Activated CD4-positive, alpha-beta T cell treated with anti-CD3 and anti-CD28 coated beads for 4 hours (primary cell): ENCODE measurements at regions not wholly inside any gene's neighbourhood (a gene's known extent, or its start where the extent isn't known, plus 50 kb on each side); places are given as distances from the start of the nearest gene placed in this dataset.

Experiments
- DNase-seq, 2 donors: peaks; one replicate each; pipeline ENCODE4 v3.0.0-alpha.2; 2020

- no peak for DNase-seq
These were observed 225.0 kb upstream of the RAB6C start for GRCh38 chr2:129754421-129754820.

- no peak for DNase-seq
These were observed 224.6 kb upstream of the RAB6C start for GRCh38 chr2:129754831-129755230.

DNA sequence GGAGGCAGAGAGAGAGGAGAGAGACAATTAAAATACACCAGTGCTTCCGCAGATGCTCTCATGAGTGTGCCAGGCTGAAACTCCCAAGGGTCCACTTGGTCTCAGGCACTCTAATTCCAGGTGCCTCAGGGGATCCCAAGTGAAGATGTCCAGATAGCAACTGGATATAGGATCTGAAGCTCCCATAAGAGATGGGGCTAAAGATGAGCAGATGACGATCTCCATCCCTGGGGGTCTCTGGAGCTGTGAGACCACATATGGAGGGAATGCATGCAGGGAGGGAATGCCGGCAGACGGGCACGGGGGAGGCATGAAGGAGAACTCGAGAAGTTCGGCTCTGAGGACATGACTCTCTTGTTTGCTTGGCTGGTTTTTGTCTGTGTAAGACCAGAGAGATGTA lies 223.7 kb upstream of the RAB6C start:
- no peak for DNase-seq

DNA sequence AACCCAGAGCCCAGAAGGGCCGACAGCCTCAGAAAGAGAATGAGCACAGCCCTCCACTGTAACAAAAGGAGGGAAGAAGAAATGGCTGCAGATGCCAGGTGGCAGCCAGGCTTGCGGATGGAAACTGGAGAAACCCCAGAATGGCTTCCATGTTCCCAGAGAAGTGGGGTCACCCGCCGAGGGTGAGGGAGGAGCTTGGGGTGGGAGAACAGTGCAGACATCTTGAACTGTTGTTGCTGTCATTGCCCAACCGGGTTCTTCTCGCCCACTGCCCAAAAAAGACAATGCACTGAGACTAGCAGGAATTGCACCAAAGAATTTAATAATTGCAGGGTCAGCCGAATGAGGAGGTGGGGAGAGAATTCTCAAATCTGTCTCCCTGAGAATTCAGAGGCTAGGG lies 223.2 kb upstream of the RAB6C start:
- DNase-seq = no peak

GRCh38 chr2:129757366-129757914 lies 222.0 kb upstream of the RAB6C start:
- DNase-seq = no peak

DNA sequence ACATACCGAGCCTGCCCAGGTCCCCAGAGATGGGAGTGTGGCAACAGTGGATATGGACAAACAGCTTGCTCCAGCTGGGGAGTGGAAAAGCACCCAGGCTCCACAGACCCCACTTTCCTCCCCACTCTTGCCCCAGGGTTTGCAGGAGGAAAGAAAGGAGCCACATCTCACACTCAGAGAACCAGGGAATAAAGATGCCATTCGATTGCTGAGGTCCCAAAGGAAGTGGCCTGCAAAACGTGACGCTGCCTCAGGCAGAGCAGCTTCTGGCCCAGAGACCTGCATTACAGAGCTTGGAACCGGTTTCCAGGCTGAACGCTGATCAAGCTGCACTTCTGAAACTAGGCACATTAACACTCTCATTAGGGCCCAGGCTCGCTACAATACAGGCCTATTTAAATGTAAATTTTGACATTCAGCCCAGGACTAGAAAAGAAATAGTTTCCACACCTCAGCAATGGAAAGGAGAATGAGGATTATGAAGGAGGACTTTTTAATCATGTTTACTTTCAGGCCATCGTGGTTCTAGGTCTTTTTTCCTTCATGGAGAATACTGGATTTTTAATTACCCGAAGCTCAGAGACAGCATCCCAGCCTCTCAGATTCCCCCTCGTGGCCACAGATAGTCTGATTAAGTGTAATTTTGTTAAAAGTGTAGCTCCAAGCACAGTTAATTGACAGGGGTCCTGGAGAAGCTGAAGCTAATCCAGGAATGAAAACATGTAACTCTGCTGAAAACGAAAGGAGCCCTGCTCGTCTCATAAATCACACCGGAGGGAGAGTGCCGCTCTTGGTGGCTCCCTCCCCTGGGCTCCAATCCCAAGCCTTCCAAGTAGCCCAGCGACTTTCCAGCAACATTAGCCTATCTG lies 221.3 kb upstream of the RAB6C start:
- DNase-seq = no peak

DNA sequence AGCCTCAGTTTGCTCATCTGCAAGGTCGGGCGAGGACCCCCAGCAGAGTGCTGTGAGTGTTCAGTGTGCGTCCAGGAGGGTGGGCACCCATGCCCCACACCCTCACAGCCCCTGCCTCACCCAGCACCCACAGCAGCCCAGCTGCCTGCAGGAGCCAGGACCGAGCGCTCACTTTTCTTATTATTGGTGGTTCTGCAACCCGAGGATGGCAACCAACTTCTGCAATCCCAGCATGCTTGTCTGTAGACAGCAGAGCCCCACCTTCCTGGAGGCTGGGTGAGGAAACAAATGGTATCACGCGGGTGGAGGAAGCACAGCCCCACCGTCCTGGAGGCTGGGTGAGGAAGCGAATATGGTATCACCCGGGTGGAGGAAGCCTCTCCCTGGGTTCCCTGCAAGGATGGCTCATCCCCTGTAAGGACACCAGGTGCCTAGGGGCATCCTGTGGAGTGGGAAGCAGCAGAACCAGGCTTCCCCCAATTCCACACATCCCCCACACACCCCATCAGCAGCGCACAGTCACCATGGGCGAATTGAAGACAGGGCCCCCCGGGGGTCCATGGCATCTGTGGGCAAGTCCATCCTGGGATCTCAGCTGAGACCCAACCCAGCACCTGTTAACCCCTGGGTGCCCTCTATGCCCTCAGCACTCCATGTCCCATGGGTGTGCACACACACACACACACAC lies 220.5 kb upstream of the RAB6C start:
- DNase-seq = no peak

GRCh38 chr2:129759472-129760010 lies 219.9 kb upstream of the RAB6C start:
- no peak for DNase-seq

- DNase-seq = no peak
These were observed 218.8 kb upstream of the RAB6C start for GRCh38 chr2:129760669-129761068.

- DNase-seq = no peak
These were observed 217.9 kb upstream of the RAB6C start for GRCh38 chr2:129761569-129762021.

DNA sequence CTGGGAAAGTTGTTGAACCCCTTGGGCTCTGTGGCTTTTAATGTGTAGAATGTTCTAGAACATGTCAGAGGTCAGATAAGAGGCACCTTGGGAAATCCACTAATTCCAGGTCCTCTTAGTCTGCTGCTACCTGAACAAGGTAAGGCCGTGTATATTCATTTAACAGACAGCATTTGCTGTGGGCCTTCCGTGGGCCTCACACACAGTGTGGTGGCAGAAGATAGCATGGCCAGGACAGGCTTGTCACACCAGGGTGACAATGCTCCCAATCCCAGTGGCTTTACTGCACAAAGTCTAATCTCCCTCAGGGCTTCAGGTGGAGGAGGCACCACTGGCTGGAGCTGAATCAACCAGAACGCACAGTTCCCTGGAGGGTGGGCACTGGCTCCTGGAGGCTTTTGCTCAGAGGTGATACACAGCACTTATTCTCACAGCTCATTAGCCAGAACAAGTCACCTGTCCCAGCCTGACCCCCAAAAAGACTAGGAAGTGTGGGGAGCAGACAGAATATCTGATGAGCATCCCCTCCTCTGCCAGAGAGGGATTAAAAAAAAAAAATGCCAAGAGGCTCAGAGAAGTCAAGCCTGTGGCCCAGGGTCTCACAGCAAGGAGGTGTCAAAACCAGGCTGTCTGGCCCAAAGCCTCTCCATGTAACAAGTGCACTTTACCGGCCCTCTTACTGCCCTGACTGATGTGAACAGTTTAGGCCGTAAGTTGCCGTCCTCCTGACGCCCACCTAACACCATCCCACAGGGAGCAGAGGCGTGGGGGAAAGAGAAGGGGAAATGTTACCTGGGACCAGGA lies 216.9 kb upstream of the RAB6C start:
- DNase-seq = no peak

GRCh38 chr2:129763190-129763846 lies 216.1 kb upstream of the RAB6C start:
- no peak for DNase-seq

GRCh38 chr2:129763966-129764365 lies 215.5 kb upstream of the RAB6C start:
- DNase-seq = no peak

- no peak for DNase-seq
These were observed 214.8 kb upstream of the RAB6C start for GRCh38 chr2:129764376-129765325.

- no peak for DNase-seq
These were observed 214.2 kb upstream of the RAB6C start for GRCh38 chr2:129765326-129765677.

DNA sequence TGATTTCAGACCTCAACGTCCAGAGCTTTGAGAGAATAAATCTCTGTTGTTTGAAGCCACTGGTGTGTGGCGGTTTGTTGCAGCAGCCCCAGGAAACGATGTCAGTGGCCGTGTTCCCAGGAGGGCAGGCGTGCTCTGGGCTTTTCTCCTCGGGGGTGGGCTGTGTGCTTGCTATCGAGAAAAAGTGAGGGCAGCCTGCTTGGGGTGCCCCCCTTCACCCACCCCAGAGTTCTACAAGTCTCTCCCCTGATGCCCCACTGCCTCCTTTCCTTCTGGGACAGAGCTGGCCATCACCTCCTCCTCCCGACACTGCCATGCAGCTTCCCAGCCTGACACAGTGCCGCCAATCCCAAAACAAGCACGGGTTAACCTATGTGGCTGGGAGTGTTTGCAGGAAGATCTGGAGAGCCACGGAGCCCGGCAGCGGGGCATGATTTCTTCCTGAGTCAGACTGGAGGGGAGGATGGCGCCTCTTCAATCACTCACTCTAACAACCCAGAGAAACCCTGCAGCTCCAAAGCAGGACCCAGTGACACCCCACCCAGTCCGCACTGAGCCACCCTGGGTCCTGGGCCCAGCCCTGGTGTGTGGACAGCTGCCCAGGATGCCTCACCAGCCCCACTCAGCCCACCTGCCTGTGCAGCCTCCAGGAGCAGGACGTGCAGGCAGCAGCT lies 213.7 kb upstream of the RAB6C start:
- DNase-seq = no peak

GRCh38 chr2:129766374-129766993 lies 213.0 kb upstream of the RAB6C start:
- DNase-seq = no peak

- no peak for DNase-seq
These were observed 212.0 kb upstream of the RAB6C start for GRCh38 chr2:129767346-129768035.

- no peak for DNase-seq
These were observed 211.5 kb upstream of the RAB6C start for GRCh38 chr2:129768036-129768386.
